ENCODE measurements at regions not wholly inside any gene's neighbourhood (a gene's known extent, or its start where the extent isn't known, plus 50 kb on each side); places are given as distances from the start of the nearest gene placed in this dataset.

DNA sequence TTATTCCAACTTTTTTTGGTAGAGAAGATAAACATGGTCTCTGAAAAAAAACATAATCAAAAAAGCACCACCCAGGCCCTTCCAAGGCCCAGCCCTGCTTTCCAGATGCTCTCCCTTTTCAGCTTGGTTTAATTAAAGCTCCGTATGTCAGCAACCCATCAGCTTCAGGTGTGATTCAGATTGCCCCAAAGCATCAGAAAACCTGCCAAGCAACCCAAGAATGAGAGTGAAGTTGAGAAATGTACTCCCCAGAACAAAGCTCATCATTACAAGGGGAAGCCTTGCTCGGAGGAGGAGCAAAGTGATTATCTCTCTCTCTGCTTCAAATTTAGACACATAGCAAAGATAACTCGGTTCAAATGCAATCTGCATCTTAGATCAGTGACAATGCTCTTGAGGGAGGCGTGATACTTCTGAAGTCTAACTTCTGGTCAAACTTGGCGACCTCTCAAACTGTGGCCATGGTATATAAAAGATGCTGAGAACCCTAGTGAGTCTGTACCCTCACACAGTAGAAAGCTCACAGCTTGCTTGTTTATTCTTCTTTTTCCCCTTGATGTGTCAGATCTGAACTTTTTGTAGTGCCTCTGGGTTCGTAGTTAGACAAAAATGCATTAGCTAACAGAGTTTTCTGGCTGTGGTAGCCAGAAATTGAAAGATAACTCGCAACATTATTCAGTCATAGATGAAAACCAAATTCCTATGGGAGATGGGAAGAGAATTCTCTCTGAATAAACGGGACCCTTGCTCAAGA lies 63.3 kb upstream of the ZC3H11B start:
- TF ChIP-seq, protein P1, sequence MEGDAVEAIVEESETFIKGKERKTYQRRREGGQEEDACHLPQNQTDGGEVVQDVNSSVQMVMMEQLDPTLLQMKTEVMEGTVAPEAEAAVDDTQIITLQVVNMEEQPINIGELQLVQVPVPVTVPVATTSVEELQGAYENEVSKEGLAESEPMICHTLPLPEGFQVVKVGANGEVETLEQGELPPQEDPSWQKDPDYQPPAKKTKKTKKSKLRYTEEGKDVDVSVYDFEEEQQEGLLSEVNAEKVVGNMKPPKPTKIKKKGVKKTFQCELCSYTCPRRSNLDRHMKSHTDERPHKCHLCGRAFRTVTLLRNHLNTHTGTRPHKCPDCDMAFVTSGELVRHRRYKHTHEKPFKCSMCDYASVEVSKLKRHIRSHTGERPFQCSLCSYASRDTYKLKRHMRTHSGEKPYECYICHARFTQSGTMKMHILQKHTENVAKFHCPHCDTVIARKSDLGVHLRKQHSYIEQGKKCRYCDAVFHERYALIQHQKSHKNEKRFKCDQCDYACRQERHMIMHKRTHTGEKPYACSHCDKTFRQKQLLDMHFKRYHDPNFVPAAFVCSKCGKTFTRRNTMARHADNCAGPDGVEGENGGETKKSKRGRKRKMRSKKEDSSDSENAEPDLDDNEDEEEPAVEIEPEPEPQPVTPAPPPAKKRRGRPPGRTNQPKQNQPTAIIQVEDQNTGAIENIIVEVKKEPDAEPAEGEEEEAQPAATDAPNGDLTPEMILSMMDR (IDR thresholded peaks at IDR 0.05; ENCODE audit: insufficient read depth, low read depth, low read length) = no peak
- DNase-seq (ENCODE audit: low read depth) = no peak
- H3K4me3 ChIP-seq (ENCODE audit: low read depth, low read length) = no peak overlapping the region

DNA sequence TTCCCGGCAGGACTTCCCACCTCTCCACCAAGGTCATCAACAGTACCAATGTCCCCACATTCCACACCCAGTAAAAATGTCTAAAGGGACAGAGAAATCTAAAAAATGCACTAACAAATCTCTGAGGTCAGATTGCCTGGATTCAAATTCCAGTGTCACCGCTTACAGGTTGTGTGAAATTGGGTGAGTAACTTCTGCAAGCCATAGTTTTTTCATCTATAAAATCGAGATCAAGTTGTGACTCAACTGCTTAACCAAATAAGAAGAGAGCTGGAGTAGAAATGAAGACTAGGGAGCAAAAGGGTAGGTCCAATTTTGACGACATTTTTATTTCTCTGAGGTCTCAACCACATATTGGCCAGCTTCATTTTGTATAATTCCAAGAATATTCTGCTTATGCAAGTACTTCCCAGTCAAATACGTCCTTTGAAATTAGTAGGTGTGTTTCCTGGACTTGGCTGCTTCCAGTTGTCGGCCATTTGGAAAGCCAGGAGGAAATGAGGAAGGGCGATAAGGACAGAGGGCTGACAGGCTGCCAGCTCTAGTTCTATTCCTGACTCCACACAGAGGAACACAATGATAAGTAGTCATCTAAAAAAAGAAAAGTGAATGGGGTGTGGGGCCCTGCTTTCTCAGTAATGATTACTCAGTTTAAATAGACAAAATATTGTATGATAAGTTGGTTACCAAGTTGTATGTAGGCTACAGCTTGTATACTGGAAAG lies 57.7 kb upstream of the ZC3H11B start:
- no peak for DNase-seq (ENCODE audit: low read depth)
- no peak overlapping the region for H3K4me3 ChIP-seq (ENCODE audit: low read depth, low read length)
- TF ChIP-seq, protein P1 (IDR thresholded peaks at IDR 0.05; ENCODE audit: insufficient read depth, low read depth, low read length) = no peak

DNA sequence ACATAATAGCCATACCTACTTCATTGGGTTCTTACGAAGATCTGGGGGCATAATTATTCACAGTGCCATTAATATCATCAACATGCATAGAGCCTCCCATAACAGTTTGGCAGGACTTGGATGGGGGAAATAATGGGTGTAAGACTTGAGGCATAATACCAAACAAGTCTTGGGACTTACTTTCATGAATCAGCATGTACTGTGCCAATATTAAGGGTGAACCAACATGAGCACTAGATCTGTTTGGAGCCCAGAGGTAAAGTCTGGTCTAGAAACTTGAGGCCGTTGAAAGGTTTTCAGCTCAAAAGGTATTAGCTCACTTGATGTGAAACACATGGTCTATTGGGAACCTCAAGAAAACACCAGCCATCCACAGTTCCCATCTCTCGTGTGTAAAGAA lies 56.7 kb upstream of the ZC3H11B start:
- DNase-seq (ENCODE audit: low read depth) = no peak
- TF ChIP-seq, protein P1 (IDR thresholded peaks at IDR 0.05; ENCODE audit: insufficient read depth, low read depth, low read length) = no peak
- H3K4me3 ChIP-seq (ENCODE audit: low read depth, low read length) = no peak overlapping the region

DNA sequence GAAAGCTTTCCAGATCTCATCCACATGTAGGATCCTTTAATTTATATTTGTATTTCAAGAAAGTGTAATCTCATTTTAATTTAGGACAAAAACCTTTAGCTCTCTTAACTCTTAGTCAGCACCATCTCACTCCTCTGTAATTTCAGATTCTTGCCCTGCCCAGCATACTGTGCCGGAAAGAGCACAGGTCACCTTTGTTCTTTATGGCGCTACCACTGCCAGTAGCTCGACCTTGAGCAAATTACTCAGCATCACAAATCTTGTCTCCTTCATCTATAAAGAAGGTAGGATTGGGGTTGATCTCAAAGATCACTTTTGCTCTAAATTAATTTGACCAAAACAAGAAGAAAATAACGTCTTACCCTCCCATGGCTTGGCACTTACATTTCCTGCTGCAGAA lies 56.1 kb upstream of the ZC3H11B start:
- TF ChIP-seq, protein P1 (IDR thresholded peaks at IDR 0.05; ENCODE audit: insufficient read depth, low read depth, low read length) = no peak
- no peak overlapping the region for H3K4me3 ChIP-seq (ENCODE audit: low read depth, low read length)
- no peak for DNase-seq (ENCODE audit: low read depth)

DNA sequence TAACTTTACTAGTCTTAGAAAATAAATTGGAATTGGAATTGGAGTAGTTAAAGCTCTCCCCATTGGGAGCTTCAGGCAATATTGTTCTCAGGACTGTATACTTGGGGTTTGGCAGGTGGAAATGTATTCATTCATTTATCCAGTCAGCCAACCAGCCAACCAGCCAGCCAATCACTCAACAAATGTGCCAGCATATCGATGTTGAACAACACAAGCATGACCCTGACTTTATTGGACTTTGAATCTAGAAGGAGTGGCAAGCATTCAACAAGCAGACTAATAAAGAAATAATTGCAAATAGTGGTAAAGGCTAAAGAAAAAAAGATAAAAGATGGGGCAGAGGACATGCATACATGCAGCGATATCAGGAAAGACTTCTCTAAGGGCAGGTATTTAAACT lies 55.5 kb upstream of the ZC3H11B start:
- H3K4me3 ChIP-seq (ENCODE audit: low read depth, low read length) = no peak overlapping the region
- TF ChIP-seq, protein P1 (IDR thresholded peaks at IDR 0.05; ENCODE audit: insufficient read depth, low read depth, low read length) = no peak
- no peak for DNase-seq (ENCODE audit: low read depth)

DNA sequence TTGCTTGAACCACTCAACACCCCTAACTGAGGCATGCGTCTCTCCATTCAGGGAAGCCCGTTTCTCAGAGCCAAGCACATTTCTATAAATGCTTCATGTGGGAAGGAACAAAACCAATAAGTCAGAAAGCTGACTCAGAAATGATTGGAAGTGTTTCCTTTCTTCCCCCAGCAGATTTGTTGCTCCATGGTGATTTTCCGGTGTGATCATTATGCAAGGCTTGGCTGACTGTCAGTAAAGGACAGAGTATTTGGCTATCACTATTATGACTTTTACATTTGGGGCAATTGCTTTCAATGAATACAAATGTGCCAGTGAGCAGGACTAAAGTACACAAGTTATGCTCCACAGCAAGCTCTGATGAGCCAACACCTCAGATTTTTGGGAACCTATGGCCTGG lies 53.3 kb upstream of the ZC3H11B start:
- no peak overlapping the region for H3K4me3 ChIP-seq (ENCODE audit: low read depth, low read length)
- DNase-seq (ENCODE audit: low read depth) = peak; percentile 5
- TF ChIP-seq, protein P1 (IDR thresholded peaks at IDR 0.05; ENCODE audit: insufficient read depth, low read depth, low read length) = no peak

Data from fibroblast of villous mesenchyme (primary cell).